ENCODE measurements at regions not wholly inside any gene's neighbourhood (a gene's known extent, or its start where the extent isn't known, plus 50 kb on each side); places are given as distances from the start of the nearest gene placed in this dataset.

GRCh38 chr1:47554901-47555300, 117.1 kb downstream of the FOXD2 start:
- Histone ChIP-seq H3K4me2 (ENCODE audit: insufficient read depth in 1 of 2, low read depth in 2 of 2, low read length in 2 of 2) (no peak overlapping the region), H3K9me3 (ENCODE audit: insufficient read depth in 2 of 2, low read depth in 1 of 2, low read length in 1 of 2) (no peaks in the 10 kb centered on the region), H3K56ac (replicated peaks; ENCODE audit: insufficient read length, low read depth, low read length) (no peak overlapping the region), H2BK20ac (ENCODE audit: low read length) (no peak overlapping the region), H4K8ac (ENCODE audit: extremely low read depth, insufficient read depth, low read length) (no peak overlapping the region), H3K23me2 (ENCODE audit: low read depth, low read length) (no peaks in the 10 kb centered on the region), H2AFZ (ENCODE audit: low read length) (no peak overlapping the region), H3K79me1 (ENCODE audit: low read depth, low read length) (no peaks in the 10 kb centered on the region), H2BK15ac (ENCODE audit: low read length) (no peak overlapping the region), H3K27ac (ENCODE audit: low read depth, low read length) (no peak overlapping the region), H2BK12ac (ENCODE audit: low read depth, low read length) (no peak overlapping the region), H2BK5ac (ENCODE audit: low read depth, low read length) (no peak overlapping the region), H4K5ac (ENCODE audit: insufficient read length, low read depth, low read length) (no peak overlapping the region), H3K27me3 (replicated peaks in 1 of 4; ENCODE audit: control insufficient read depth in 3 of 4, extremely low read depth in 1 of 4, insufficient read depth in 3 of 4, low read length in 3 of 4) (no peaks in the 10 kb centered on the region; a peak in 1 of 7 replicates), H3K4ac (replicated peaks; ENCODE audit: insufficient read length, low read depth, low read length) (no peak overlapping the region), H2AK5ac (ENCODE audit: low read depth, low read length) (no peak overlapping the region), H3K4me3 (ENCODE audit: extremely low read depth in 1 of 4, insufficient read depth in 2 of 4, low read depth in 3 of 4, low read length in 4 of 4) (no peak overlapping the region), H4K91ac (replicated peaks; ENCODE audit: insufficient read length, low read length) (no peak overlapping the region), H3K23ac (ENCODE audit: insufficient read length) (no peak overlapping the region), H3K9ac (replicated peaks in 1 of 4; ENCODE audit: extremely low read depth in 1 of 4, low read depth in 3 of 4, low read length in 3 of 4) (no peak overlapping the region), H3K14ac (ENCODE audit: insufficient read length) (no peak overlapping the region), H3K4me1 (replicated peaks in 1 of 4; ENCODE audit: control insufficient read depth in 3 of 4, insufficient read depth in 4 of 4, low read length in 3 of 4) (peaks cover 0 to 10% (median 4%) of the 10 kb centered on the region in 4 experiments; a peak in 3 of 7 replicates), H4K20me1 (replicated peaks in 1 of 2; ENCODE audit: control insufficient read depth in 1 of 2, insufficient read depth in 2 of 2, low read length in 2 of 2) (no peaks in the 10 kb centered on the region), H3K79me2 (ENCODE audit: control insufficient read depth in 1 of 2, insufficient read depth in 2 of 2, low read length in 2 of 2) (no peaks in the 10 kb centered on the region), H2BK120ac (replicated peaks; ENCODE audit: low read depth, low read length) (no peak overlapping the region), H3K36me3 (ENCODE audit: control insufficient read depth in 2 of 4, insufficient read depth in 4 of 4, low read length in 3 of 4) (no peaks in the 10 kb centered on the region), H3K18ac (ENCODE audit: extremely low read depth, low read length) (no peak overlapping the region)
- FAIRE-seq (no peak), DNase-seq (ENCODE audit: low read depth in 1 of 2, low spot score in 2 of 2) (no peak)
- POLR2A ChIA-PET (ENCODE audit: partially characterized antibody) = no interaction called here
- 95% methylated on average over 1 of the region's 1 CpG; no CpG with 5 or more reads in 1 of the 2 experiments for WGBS, 2 experiments (ENCODE audit: extremely low coverage in 1 of 2, insufficient coverage in 1 of 2, insufficient read length in 1 of 2, insufficient replicate concordance in 2 of 2, low coverage in 1 of 2, low lambda C conversion rate in 2 of 2, missing lambda C conversion rate in 1 of 2)
- CTCF ChIA-PET (ENCODE audit: partially characterized antibody) = interaction anchor here (0.8 to 7.6 kb wide), 10 partner anchors 8 to 163 kb away, joined by 3 to 70 read pairs (median 4); no protein-coding TSS in a partner anchor
- no peak for TF ChIP-seq SUZ12 (IDR thresholded peaks at IDR 0.05; ENCODE audit: low read length)
- TF ChIP-seq TAF7 (optimal IDR thresholded peaks at IDR 0.05; ENCODE audit: borderline replicate concordance, low read depth, low read length) = no peak
- TF ChIP-seq ATF3 (IDR thresholded peaks at IDR 0.05; ENCODE audit: insufficient read depth, low read depth, low read length) = no peak
- TF ChIP-seq SP2 (IDR thresholded peaks at IDR 0.05; ENCODE audit: low read length) = no peak
- TF ChIP-seq YY1 (IDR thresholded peaks at IDR 0.05; ENCODE audit: low read depth, low read length) = no peak
- TF ChIP-seq FOSL1 (IDR thresholded peaks at IDR 0.05; ENCODE audit: insufficient read depth, low read depth, low read length) = no peak
- TF ChIP-seq POU5F1 (IDR thresholded peaks at IDR 0.05; ENCODE audit: low read depth, low read length) = no peak
- TF ChIP-seq ZNF274 (IDR thresholded peaks at IDR 0.05; ENCODE audit: borderline replicate concordance, extremely low read depth, low read length) = no peak
- no peak for TF ChIP-seq ASH2L (IDR thresholded peaks at IDR 0.05; ENCODE audit: low read length)
- TF ChIP-seq RXRA (IDR thresholded peaks at IDR 0.05; ENCODE audit: insufficient read depth, low read depth, low read length) = no peak
- TF ChIP-seq CHD1 (IDR thresholded peaks at IDR 0.05; ENCODE audit: low read depth, low read length) = no peak
- no peak for TF ChIP-seq CREB1 (IDR thresholded peaks at IDR 0.05)
- no peak for TF ChIP-seq CTBP2 (IDR thresholded peaks at IDR 0.05; ENCODE audit: borderline replicate concordance, insufficient read depth, insufficient read length, low read length)
- no peak for TF ChIP-seq CEBPB (IDR thresholded peaks at IDR 0.05; ENCODE audit: low read depth, low read length)
- TF ChIP-seq TEAD4 (IDR thresholded peaks at IDR 0.05; ENCODE audit: low read depth, low read length) = no peak
- no peak for TF ChIP-seq KDM4A (IDR thresholded peaks at IDR 0.05; ENCODE audit: low read depth, low read length, severe bottlenecking)

Data from H1 (cell line).